RWPE1 (cell line): ENCODE measurements at regions not wholly inside any gene's neighbourhood (a gene's known extent, or its start where the extent isn't known, plus 50 kb on each side); places are given as distances from the start of the nearest gene placed in this dataset.

Experiments
- CTCF ChIA-PET: fragments of 350-600 bp; sonication (Branson Sonifier 250); formaldehyde crosslinking; extraction: SDS; loops from one replicate; lab custom pipeline; 2021; lab: Yijun Ruan, JAX
- POLR2A ChIA-PET: fragments of 400-600 bp; formaldehyde crosslinking; extraction: SDS; loops from one replicate; lab custom pipeline; 2020; ENCODE audit warnings: antibody characterized with exemption; ENCODE audit not compliant: low non-redundant PET; lab: Yijun Ruan, JAX
- DNase-seq: peaks from one replicate; pipeline ENCODE4 v3.0.0; 2012; ENCODE audit warnings: low spot score
- H3K27ac ChIP-seq: fragments of 450-650 bp; 2 replicates; pipeline ENCODE4 v1.5.1; 2017
- TF ChIP-seq, protein P1 (sequence below): fragments of 450-650 bp; conservative IDR thresholded peaks from 2 replicates; pipeline ENCODE4 v1.5.1; 2017; ENCODE audit warnings: low read depth, mild to moderate bottlenecking

DNA sequence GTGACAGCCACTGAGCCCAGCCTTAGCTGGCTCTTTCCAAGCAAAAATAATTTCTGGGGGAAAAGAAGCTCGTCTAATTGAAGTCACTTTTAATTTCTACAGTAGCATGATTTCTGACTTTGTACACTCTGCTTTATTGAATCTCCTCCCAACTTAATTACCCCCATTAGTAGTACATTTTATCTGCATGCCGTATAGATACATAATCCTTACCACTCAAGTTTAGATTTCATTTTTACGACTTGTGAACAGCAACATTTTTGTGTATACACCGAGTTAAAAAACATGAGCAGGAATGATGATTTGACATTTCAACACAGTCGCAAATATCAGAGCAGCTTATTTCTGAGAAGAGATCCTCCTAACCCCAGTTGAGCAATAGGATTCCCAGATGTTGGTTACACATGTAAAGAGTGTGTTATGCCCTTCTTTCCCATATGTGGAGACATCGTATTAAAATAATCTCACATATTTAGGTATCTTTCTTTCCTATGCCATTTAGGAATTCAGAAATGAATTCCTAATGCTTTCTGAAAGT is 127.3 kb upstream of the MTHFD1L start:
- ChIA-PET CTCF (no interaction called here), POLR2A (no interaction called here)
- no peak for DNase-seq
- H3K27ac ChIP-seq, result no peak overlapping the region
- TF ChIP-seq, protein P1, sequence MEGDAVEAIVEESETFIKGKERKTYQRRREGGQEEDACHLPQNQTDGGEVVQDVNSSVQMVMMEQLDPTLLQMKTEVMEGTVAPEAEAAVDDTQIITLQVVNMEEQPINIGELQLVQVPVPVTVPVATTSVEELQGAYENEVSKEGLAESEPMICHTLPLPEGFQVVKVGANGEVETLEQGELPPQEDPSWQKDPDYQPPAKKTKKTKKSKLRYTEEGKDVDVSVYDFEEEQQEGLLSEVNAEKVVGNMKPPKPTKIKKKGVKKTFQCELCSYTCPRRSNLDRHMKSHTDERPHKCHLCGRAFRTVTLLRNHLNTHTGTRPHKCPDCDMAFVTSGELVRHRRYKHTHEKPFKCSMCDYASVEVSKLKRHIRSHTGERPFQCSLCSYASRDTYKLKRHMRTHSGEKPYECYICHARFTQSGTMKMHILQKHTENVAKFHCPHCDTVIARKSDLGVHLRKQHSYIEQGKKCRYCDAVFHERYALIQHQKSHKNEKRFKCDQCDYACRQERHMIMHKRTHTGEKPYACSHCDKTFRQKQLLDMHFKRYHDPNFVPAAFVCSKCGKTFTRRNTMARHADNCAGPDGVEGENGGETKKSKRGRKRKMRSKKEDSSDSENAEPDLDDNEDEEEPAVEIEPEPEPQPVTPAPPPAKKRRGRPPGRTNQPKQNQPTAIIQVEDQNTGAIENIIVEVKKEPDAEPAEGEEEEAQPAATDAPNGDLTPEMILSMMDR, result no peak

DNA sequence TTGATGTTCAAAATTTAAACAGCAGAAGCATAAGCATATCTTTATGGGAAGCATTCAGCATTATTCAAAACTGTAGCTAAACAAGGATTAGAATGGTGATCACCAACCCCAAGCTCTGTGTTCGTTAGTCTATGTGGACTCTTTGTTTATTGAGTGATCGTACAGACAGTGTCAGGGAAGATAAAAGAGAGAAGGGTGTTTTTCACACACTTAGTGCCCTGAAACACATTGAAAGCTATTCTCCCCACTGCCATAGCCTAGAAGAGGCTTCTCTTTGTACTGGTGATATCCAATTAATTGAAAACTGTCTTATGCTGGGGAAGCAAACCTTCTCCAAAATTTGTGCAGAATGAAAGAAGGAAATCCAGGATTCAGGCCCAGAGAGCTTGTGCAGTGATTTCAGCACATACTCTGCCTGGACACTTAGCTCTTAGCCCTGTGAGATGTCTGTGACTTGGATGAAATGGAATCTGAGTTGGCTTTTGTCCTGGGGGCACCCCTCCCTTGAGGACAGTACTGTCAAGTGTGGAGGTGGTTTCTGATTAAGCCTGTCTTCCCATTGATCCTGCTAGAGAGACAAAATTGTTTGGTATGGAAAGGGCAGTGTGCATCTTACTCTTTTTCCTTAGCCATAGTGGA is 125.7 kb upstream of the MTHFD1L start:
- ChIA-PET CTCF (interaction anchor here (0.7 kb wide), 1 partner anchor 490 kb away, joined by 5 read pairs; no protein-coding TSS in a partner anchor), POLR2A (no interaction called here)
- TF ChIP-seq, protein P1, result no peak
- DNase-seq, result no peak
- no peak overlapping the region for H3K27ac ChIP-seq

DNA sequence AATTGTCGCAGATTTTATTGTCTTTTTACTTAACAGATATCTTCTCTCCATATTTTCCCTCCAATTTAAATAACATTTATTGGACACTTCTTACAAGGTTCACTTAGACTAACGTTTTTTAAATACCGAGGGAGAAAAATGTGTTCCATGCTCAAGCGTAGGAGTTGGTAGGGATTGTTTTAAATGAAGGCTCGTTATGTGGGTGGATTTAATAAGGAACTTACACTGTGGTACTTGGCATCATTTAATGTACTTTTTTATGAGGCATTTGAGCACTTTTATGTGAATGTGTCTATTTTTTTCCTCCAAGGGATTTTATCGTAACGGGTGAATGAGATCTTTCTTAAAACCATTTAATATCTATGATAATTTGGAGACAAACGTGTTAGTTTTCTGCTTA is 125.0 kb upstream of the MTHFD1L start:
- ChIA-PET POLR2A (no interaction called here), CTCF (no interaction called here)
- DNase-seq, result no peak
- TF ChIP-seq, protein P1, result no peak
- no peak overlapping the region for H3K27ac ChIP-seq

DNA sequence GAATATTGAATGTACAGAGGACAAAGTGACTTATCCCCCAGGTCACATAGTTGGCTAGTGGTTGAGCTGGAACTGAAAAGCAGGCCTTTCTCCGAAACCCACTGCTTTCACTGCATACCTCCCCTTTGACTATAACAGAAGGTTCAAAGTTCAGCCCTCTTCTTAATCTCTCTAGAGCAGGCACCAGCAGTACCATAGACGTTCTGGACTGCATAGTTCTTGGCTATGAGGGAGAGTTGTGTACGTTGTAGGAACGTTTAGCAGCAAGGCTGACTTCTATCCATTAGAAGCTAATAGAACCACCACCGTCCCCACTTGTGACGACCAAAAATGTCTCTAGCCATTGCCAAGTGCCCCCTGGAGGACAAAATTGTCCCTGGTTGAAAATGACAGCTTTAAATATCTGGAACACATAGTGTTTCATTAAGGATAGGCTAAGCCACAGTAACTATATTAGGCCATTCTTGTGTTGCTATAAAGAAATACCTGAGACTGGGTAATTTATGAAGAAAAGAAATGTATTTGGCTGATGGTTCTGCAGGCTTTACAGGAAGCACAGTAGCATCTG is 123.8 kb upstream of the MTHFD1L start:
- H3K27ac ChIP-seq, result no peak overlapping the region

DNA sequence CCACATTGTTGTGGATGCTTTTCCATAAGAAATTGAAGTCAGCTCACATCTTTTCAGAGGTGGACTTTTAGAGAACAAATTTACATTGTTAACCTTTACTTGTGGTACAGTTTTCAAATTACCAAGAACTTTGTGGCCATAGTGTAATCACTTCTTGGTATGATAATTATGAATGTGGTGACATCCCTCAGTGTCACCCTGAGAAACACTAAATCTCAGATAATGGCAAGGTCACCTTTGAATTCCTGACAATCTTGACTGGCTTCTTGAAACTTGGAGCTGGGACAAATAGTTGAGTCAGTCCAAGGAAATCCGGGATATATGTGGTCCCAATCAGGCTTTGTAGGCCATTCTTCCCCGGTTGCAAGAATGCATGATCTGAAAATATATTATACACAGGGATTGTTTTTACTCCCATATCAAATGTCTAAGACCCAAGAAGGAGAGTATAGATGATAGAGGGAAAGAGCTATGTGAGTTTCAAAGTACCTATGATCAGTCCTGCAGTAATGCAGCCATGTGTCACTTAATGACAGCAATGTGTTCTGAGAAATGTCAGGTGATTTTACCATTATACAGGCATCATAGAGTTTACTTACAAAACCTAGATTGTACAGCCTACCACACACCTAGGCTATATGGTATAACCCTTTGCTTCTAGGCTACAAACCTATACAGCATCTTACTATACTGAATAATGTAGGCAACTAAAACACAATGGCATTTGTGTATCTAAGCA is 120.8 kb upstream of the MTHFD1L start:
- CTCF ChIA-PET, result no interaction called here

More for the DNA sequence above, 123.8 kb upstream of the MTHFD1L start:
- CTCF ChIA-PET, result interaction anchor here (0.7 to 1.3 kb wide), 2 partner anchors 13 to 23 kb away, joined by 3 to 5 read pairs; no protein-coding TSS in a partner anchor
- POLR2A ChIA-PET, result no interaction called here
- TF ChIP-seq, protein P1, result no peak
- DNase-seq, result no peak

DNA sequence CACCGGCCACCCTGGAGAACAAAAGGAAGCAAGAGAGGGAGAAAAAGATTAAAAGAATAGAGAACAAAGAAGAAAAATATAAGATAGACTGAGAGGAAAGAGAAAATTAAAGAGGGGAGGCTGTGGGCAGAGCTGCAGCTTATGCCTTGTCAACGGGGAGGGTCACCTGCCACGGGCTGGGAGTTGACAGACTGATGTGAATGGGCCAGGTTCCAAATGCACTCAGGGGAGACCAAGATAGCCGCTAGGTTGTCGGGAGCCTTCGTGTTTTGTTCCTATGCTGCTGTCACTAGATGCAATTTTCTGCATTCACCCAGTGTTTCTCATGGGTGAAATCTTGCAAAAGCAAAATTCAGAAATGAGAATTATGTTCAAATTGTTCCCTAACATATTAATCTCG is 119.6 kb upstream of the MTHFD1L start:
- TF ChIP-seq, protein P1, result no peak
- ChIA-PET POLR2A (no interaction called here), CTCF (no interaction called here)
- no peak for DNase-seq
- no peak overlapping the region for H3K27ac ChIP-seq

More for the DNA sequence above, 120.8 kb upstream of the MTHFD1L start:
- H3K27ac ChIP-seq, result no peak overlapping the region
- POLR2A ChIA-PET, result no interaction called here
- TF ChIP-seq, protein P1, result no peak
- no peak for DNase-seq
